ENCODE measurements at regions not wholly inside any gene's neighbourhood (a gene's known extent, or its start where the extent isn't known, plus 50 kb on each side); places are given as distances from the start of the nearest gene placed in this dataset.

- Histone ChIP-seq H3K4me3 (no peak overlapping the region), H2AFZ (ENCODE audit: control insufficient read depth, low read depth, low read length) (no peak overlapping the region), H3K9me3 (replicated peaks; ENCODE audit: control insufficient read depth, insufficient read depth, low read length) (no peaks in the 10 kb centered on the region; the same call in 2 of the 3 replicates), H3K4me1 (ENCODE audit: control insufficient read depth, insufficient read depth, low read length) (no peaks in the 10 kb centered on the region), H3K36me3 (ENCODE audit: control insufficient read depth in 2 of 2, insufficient read depth in 2 of 2, low read length in 1 of 2) (no peaks in the 10 kb centered on the region), H3K4me2 (ENCODE audit: control insufficient read depth, insufficient read depth) (no peak overlapping the region), H4K20me1 (ENCODE audit: control insufficient read depth, insufficient read depth) (no peaks in the 10 kb centered on the region), H3K9ac (ENCODE audit: control insufficient read depth, insufficient read depth, low read length) (no peak overlapping the region), H3K27ac (ENCODE audit: control insufficient read depth, insufficient read depth) (no peak overlapping the region), H3K79me2 (ENCODE audit: control insufficient read depth, insufficient read depth, low read length) (no peaks in the 10 kb centered on the region), H3K27me3 (replicated peaks in 1 of 2; ENCODE audit: control insufficient read depth in 2 of 2, insufficient read depth in 2 of 2, low read length in 1 of 2) (no peaks in the 10 kb centered on the region)
- DNase-seq (ENCODE audit: low read depth, low spot score): no peak
- intact Hi-C loops (cut with micrococcal nuclease; ENCODE audit: unreplicated experiment) (no loop called here), in situ Hi-C loops (cut with MboI) (no loop called here)
- no peak for ATAC-seq
- no TSS peak for BruUV-seq (replicated peaks)
- ChIA-PET RAD21 (ENCODE audit: unreplicated experiment) (interaction anchor here (0.8 to 1.4 kb wide), 2 partner anchors 55 to 79 kb away, joined by 3 to 4 read pairs; no protein-coding TSS in a partner anchor), POLR2A (no interaction called here), SMC1A (ENCODE audit: uncharacterized antibody, unreplicated experiment) (no interaction called here), CTCF (interaction anchor here (3.6 kb wide), 1 partner anchor 54 kb away, joined by 9 read pairs; no protein-coding TSS in a partner anchor)
- no peak for FAIRE-seq
- 32% methylated on average over 4 of the region's 4 CpGs for WGBS (ENCODE audit: insufficient coverage, insufficient replicate concordance, low lambda C conversion rate, missing lambda C conversion rate)
- no peak for TF ChIP-seq ESRRA (IDR thresholded peaks at IDR 0.05; ENCODE audit: low read length)
- TF ChIP-seq, protein P1, sequence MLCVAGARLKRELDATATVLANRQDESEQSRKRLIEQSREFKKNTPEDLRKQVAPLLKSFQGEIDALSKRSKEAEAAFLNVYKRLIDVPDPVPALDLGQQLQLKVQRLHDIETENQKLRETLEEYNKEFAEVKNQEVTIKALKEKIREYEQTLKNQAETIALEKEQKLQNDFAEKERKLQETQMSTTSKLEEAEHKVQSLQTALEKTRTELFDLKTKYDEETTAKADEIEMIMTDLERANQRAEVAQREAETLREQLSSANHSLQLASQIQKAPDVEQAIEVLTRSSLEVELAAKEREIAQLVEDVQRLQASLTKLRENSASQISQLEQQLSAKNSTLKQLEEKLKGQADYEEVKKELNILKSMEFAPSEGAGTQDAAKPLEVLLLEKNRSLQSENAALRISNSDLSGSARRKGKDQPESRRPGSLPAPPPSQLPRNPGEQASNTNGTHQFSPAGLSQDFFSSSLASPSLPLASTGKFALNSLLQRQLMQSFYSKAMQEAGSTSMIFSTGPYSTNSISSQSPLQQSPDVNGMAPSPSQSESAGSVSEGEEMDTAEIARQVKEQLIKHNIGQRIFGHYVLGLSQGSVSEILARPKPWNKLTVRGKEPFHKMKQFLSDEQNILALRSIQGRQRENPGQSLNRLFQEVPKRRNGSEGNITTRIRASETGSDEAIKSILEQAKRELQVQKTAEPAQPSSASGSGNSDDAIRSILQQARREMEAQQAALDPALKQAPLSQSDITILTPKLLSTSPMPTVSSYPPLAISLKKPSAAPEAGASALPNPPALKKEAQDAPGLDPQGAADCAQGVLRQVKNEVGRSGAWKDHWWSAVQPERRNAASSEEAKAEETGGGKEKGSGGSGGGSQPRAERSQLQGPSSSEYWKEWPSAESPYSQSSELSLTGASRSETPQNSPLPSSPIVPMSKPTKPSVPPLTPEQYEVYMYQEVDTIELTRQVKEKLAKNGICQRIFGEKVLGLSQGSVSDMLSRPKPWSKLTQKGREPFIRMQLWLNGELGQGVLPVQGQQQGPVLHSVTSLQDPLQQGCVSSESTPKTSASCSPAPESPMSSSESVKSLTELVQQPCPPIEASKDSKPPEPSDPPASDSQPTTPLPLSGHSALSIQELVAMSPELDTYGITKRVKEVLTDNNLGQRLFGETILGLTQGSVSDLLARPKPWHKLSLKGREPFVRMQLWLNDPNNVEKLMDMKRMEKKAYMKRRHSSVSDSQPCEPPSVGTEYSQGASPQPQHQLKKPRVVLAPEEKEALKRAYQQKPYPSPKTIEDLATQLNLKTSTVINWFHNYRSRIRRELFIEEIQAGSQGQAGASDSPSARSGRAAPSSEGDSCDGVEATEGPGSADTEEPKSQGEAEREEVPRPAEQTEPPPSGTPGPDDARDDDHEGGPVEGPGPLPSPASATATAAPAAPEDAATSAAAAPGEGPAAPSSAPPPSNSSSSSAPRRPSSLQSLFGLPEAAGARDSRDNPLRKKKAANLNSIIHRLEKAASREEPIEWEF (IDR thresholded peaks at IDR 0.05; ENCODE audit: insufficient replicate concordance, low read depth, low read length): no peak
- no peak for TF ChIP-seq MYC (IDR thresholded peaks at IDR 0.05; ENCODE audit: insufficient read depth, insufficient read length, insufficient replicate concordance, low read length, severe bottlenecking)
- no peak for TF ChIP-seq ZBED1 (IDR thresholded peaks at IDR 0.05; ENCODE audit: borderline replicate concordance)
- TF ChIP-seq, protein P2, sequence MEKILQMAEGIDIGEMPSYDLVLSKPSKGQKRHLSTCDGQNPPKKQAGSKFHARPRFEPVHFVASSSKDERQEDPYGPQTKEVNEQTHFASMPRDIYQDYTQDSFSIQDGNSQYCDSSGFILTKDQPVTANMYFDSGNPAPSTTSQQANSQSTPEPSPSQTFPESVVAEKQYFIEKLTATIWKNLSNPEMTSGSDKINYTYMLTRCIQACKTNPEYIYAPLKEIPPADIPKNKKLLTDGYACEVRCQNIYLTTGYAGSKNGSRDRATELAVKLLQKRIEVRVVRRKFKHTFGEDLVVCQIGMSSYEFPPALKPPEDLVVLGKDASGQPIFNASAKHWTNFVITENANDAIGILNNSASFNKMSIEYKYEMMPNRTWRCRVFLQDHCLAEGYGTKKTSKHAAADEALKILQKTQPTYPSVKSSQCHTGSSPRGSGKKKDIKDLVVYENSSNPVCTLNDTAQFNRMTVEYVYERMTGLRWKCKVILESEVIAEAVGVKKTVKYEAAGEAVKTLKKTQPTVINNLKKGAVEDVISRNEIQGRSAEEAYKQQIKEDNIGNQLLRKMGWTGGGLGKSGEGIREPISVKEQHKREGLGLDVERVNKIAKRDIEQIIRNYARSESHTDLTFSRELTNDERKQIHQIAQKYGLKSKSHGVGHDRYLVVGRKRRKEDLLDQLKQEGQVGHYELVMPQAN (conservative IDR thresholded peaks at IDR 0.05): no peak
- no peak for TF ChIP-seq SMAD5 (IDR thresholded peaks at IDR 0.05; ENCODE audit: low read depth)
- no peak for TF ChIP-seq SUZ12 (IDR thresholded peaks at IDR 0.05; ENCODE audit: unreplicated experiment)
- TF ChIP-seq EGR1 (IDR thresholded peaks at IDR 0.05; ENCODE audit: borderline replicate concordance in 1 of 2, low read depth in 2 of 2, low read length in 2 of 2): no peak
- TF ChIP-seq SP1 (IDR thresholded peaks at IDR 0.05; ENCODE audit: low read depth, low read length): no peak
- TF ChIP-seq GATAD2B (conservative IDR thresholded peaks at IDR 0.05; ENCODE audit: low read depth): no peak
- TF ChIP-seq ZBTB11 (CRISPR knock-in tag; IDR thresholded peaks at IDR 0.05): no peak
- TF ChIP-seq SRF (IDR thresholded peaks at IDR 0.05; ENCODE audit: low read depth in 2 of 2, low read length in 2 of 2): no peak
- no peak for TF ChIP-seq NBN (IDR thresholded peaks at IDR 0.05)
- TF ChIP-seq SPI1 (IDR thresholded peaks at IDR 0.05; ENCODE audit: borderline replicate concordance, insufficient read depth, low read depth, low read length): no peak
These were observed 56.2 kb upstream of the IGFBP3 start for GRCh38 chr7:45977256-45977780.
